GM12878 (cell line): ENCODE measurements at regions not wholly inside any gene's neighbourhood (a gene's known extent, or its start where the extent isn't known, plus 50 kb on each side); places are given as distances from the start of the nearest gene placed in this dataset.

Experiments used
- ATAC-seq: fragments of 200-7000 bp; cut with Tn5 transposase; 3 replicates; pipeline ENCODE4 v1.9.1; 2020; ENCODE audit warnings: mild to moderate bottlenecking, moderate library complexity
- BruUV-seq: library from RNA; stranded (reverse); fragments of 400-500 nt; replicated peaks from 2 replicates; lab custom pipeline; 2021; lab: Mats Ljungman, UMichigan
- CTCF ChIA-PET: fragments of 300-600 bp; sonication (Branson Sonifier 250); formaldehyde crosslinking; extraction: SDS; loops from one replicate; lab custom pipeline; 2021; ENCODE audit warnings: inconsistent platforms; lab: Yijun Ruan, JAX
- POLR2A ChIA-PET: fragments of 350-600 bp; formaldehyde crosslinking; extraction: SDS; loops from one replicate; lab custom pipeline; 2021; ENCODE audit warnings: inconsistent platforms; lab: Charles Lee
- RAD21 ChIA-PET: fragments of 300-600 bp; sonication (Branson Sonifier 250); formaldehyde crosslinking; loops from one replicate; lab custom pipeline; 2023; ENCODE audit warnings: antibody characterized with exemption; ENCODE audit not compliant: unreplicated experiment; lab: Charles Lee
- SMC1A ChIA-PET: fragments of 300-600 bp; sonication (Branson Sonifier 250); formaldehyde crosslinking; loops from one replicate; lab custom pipeline; 2023; ENCODE audit not compliant: unreplicated experiment, uncharacterized antibody; lab: Charles Lee
- DNase-seq: peaks from one replicate; pipeline ENCODE4 v3.0.0-alpha.2; 2011; ENCODE audit warnings: low read depth, low spot score
- FAIRE-seq: peaks from 3 replicates; lab custom pipeline; 2011; peaks lifted over from hg19 to GRCh38; lab: Jason Lieb, UNC
- H2AFZ ChIP-seq: 2 replicates; pipeline ENCODE4 v1.6.0; 2011; ENCODE audit warnings: low read depth, low read length, control low read depth; ENCODE audit not compliant: control insufficient read depth
- H3K27ac ChIP-seq: 2 replicates; pipeline ENCODE4 v1.5.1; 2011; ENCODE audit warnings: control low read depth; ENCODE audit not compliant: control insufficient read depth, insufficient read depth
- H3K27me3 ChIP-seq, 2 experiments: replicated peaks in 1 of 2; 2 replicates each; pipeline versions ENCODE4 v1.6.0 to v1.6.1; 2011; ENCODE audit warnings: low read length in 1 of 2; ENCODE audit not compliant: control insufficient read depth in 2 of 2, insufficient read depth in 2 of 2
- H3K36me3 ChIP-seq, 2 experiments: 2 replicates each; pipeline ENCODE4 v1.5.1; 2011; ENCODE audit warnings: low read length in 1 of 2; ENCODE audit not compliant: control insufficient read depth in 2 of 2, insufficient read depth in 2 of 2
- H3K4me1 ChIP-seq: 2 replicates; pipeline ENCODE4 v1.6.1; 2011; ENCODE audit warnings: mild to moderate bottlenecking, low read length, moderate library complexity, mixed read lengths; ENCODE audit not compliant: control insufficient read depth, insufficient read depth
- H3K4me2 ChIP-seq: 2 replicates; pipeline ENCODE4 v1.6.0; 2011; ENCODE audit warnings: control low read depth; ENCODE audit not compliant: control insufficient read depth, insufficient read depth
- H3K4me3 ChIP-seq: fragments of 200-600 bp; sonication (generic); 2 replicates; pipeline ENCODE4 v1.5.1; 2016
- H3K79me2 ChIP-seq: 2 replicates; pipeline ENCODE4 v1.6.0; 2011; ENCODE audit warnings: low read length; ENCODE audit not compliant: control insufficient read depth, insufficient read depth
- H3K9ac ChIP-seq: 2 replicates; pipeline ENCODE4 v1.8.0; 2011; ENCODE audit warnings: low read length, control low read depth, mixed read lengths; ENCODE audit not compliant: control insufficient read depth, insufficient read depth
- H3K9me3 ChIP-seq: replicated peaks from 3 replicates; pipeline ENCODE4 v1.5.1; 2011; ENCODE audit warnings: mild to moderate bottlenecking, low read length; ENCODE audit not compliant: control insufficient read depth, insufficient read depth
- H4K20me1 ChIP-seq: 2 replicates; pipeline ENCODE4 v1.6.0; 2011; ENCODE audit not compliant: control insufficient read depth, insufficient read depth
- CBFB ChIP-seq: IDR thresholded peaks from 2 replicates; pipeline ENCODE4 v1.6.1; 2016; ENCODE audit warnings: antibody characterized with exemption, low read depth
- NR2C2 ChIP-seq: IDR thresholded peaks from 2 replicates; pipeline ENCODE4 v1.6.1; 2011; ENCODE audit warnings: borderline replicate concordance, low read depth; ENCODE audit not compliant: control insufficient read depth, insufficient read length
- SREBF2 ChIP-seq: IDR thresholded peaks from 2 replicates; pipeline ENCODE4 v1.6.1; 2012; ENCODE audit warnings: mild to moderate bottlenecking, low read length
- SUZ12 ChIP-seq: fragments of 200-600 bp; sonication (generic); IDR thresholded peaks from one replicate; pipeline ENCODE4 v1.6.1; 2018; ENCODE audit warnings: antibody characterized with exemption, mild to moderate bottlenecking; ENCODE audit not compliant: unreplicated experiment
- WGBS: methylation state at CpG from one replicate; pipeline ENCODE4 v1.1.6; 2016; ENCODE audit warnings: low lambda C conversion rate; ENCODE audit not compliant: insufficient replicate concordance, insufficient coverage; ENCODE audit errors: missing lambda C conversion rate; 5-methylcytosine and 5-hydroxymethylcytosine counted together
- in situ Hi-C: fragments of 300-500 bp; cut with MboI; formaldehyde crosslinking; loops from 9 replicates; pipeline ENCODE4 v1.14.3; 2018; ENCODE audit warnings: mixed read lengths
- intact Hi-C: fragments of 100-400 bp; cut with micrococcal nuclease; formaldehyde crosslinking; loops from one replicate; pipeline ENCODE4 v1.14.2; 2022; ENCODE audit not compliant: unreplicated experiment
- TF ChIP-seq, protein P1 (sequence below): fragments of 150-350 bp; IDR thresholded peaks from 2 replicates; pipeline ENCODE4 v1.6.1; 2014; ENCODE audit warnings: mild to moderate bottlenecking, low read depth, low read length
- TF ChIP-seq, protein P2 (sequence below): IDR thresholded peaks from 2 replicates; pipeline ENCODE4 v1.6.1; 2012; ENCODE audit warnings: low read length, inconsistent platforms

DNA sequence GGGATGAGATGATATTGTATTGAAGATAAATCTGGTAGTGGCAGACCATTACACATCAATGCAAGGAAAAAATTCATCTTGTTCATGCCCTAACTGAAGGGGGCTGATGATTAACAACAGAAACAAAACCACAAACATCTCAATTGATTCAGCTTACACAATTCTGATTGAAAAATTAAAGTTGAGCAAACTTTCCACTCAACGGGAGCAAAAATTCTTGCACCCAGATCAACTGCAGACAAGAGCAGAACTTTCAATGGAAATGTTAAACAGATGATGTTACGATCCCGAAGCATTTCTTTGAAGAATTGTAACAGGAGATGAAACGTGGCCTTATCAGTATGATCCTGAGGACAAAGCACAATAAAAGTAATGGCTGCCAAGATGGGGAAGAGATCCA, 172.4 kb upstream of the SOX5 start:
- H3K27ac ChIP-seq, result no peak overlapping the region
- H3K79me2 ChIP-seq, result no peaks in the 10 kb centered on the region
- FAIRE-seq, result no peak
- H3K4me1 ChIP-seq, result no peaks in the 10 kb centered on the region
- BruUV-seq, result no TSS peak
- POLR2A ChIA-PET, result interaction anchor here (0.6 kb wide), 1 partner anchor 31 kb away, joined by 4 read pairs; no protein-coding TSS in a partner anchor
- 66% methylated on average over 4 of the region's 4 CpGs for WGBS
- no peaks in the 10 kb centered on the region for H3K9me3 ChIP-seq
- CTCF ChIA-PET, result interaction anchor here (1.3 kb wide), 1 partner anchor 11 kb away, joined by 3 read pairs; no protein-coding TSS in a partner anchor
- RAD21 ChIA-PET, result no interaction called here
- no peak for DNase-seq
- H3K27me3 ChIP-seq, result no peaks in the 10 kb centered on the region
- H2AFZ ChIP-seq, result no peak overlapping the region
- H3K9ac ChIP-seq, result no peak overlapping the region
- H3K4me3 ChIP-seq, result no peak overlapping the region
- SMC1A ChIA-PET, result no interaction called here
- TF ChIP-seq SREBF2 (no peak), SUZ12 (no peak), CBFB (no peak), NR2C2 (no peak)
- TF ChIP-seq, protein P1, sequence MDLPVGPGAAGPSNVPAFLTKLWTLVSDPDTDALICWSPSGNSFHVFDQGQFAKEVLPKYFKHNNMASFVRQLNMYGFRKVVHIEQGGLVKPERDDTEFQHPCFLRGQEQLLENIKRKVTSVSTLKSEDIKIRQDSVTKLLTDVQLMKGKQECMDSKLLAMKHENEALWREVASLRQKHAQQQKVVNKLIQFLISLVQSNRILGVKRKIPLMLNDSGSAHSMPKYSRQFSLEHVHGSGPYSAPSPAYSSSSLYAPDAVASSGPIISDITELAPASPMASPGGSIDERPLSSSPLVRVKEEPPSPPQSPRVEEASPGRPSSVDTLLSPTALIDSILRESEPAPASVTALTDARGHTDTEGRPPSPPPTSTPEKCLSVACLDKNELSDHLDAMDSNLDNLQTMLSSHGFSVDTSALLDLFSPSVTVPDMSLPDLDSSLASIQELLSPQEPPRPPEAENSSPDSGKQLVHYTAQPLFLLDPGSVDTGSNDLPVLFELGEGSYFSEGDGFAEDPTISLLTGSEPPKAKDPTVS, result no peak
- intact Hi-C loops, result no loop called here
- H4K20me1 ChIP-seq, result no peaks in the 10 kb centered on the region
- no peak for ATAC-seq
- H3K36me3 ChIP-seq, result no peaks in the 10 kb centered on the region
- in situ Hi-C loops, result no loop called here
- no peak overlapping the region for H3K4me2 ChIP-seq

DNA sequence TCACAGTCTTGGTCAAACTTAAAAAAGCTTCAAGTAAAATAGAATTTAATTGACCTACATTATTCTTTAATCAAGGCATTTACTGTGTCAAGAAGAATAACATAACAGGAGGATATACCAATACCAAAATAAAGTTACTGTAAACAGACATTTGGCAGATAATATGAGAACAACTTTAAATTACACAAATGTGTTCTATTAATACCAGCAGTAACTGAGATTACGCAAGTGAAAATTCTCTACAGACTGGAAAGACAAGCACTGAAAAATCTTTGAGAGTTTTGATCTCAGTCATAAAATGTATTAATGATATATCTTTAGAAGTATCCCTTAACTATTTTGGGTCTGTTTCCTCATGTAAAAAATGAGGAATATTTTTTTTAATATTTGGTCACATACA, 169.2 kb upstream of the SOX5 start:
- RAD21 ChIA-PET, result no interaction called here
- Histone ChIP-seq H3K9ac (no peak overlapping the region), H3K36me3 (no peaks in the 10 kb centered on the region), H3K4me3 (no peak overlapping the region), H3K4me2 (no peak overlapping the region), H3K79me2 (no peaks in the 10 kb centered on the region), H3K27me3 (no peaks in the 10 kb centered on the region), H3K4me1 (no peaks in the 10 kb centered on the region), H3K9me3 (no peaks in the 10 kb centered on the region), H3K27ac (no peak overlapping the region), H2AFZ (no peak overlapping the region), H4K20me1 (no peaks in the 10 kb centered on the region)
- 100% methylated on average over 1 of the region's 1 CpG for WGBS
- CTCF ChIA-PET, result no interaction called here
- no TSS peak for BruUV-seq
- FAIRE-seq, result no peak
- in situ Hi-C loops (no loop called here), intact Hi-C loops (no loop called here)
- SMC1A ChIA-PET, result no interaction called here
- POLR2A ChIA-PET, result no interaction called here
- TF ChIP-seq, protein P2, sequence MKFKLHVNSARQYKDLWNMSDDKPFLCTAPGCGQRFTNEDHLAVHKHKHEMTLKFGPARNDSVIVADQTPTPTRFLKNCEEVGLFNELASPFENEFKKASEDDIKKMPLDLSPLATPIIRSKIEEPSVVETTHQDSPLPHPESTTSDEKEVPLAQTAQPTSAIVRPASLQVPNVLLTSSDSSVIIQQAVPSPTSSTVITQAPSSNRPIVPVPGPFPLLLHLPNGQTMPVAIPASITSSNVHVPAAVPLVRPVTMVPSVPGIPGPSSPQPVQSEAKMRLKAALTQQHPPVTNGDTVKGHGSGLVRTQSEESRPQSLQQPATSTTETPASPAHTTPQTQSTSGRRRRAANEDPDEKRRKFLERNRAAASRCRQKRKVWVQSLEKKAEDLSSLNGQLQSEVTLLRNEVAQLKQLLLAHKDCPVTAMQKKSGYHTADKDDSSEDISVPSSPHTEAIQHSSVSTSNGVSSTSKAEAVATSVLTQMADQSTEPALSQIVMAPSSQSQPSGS, result no peak
- DNase-seq, result no peak
- no peak for ATAC-seq
